PFSK-1 (cell line): ENCODE measurements at regions not wholly inside any gene's neighbourhood (a gene's known extent, or its start where the extent isn't known, plus 50 kb on each side); places are given as distances from the start of the nearest gene placed in this dataset.

Experiments used
- FOXP2 ChIP-seq: optimal IDR thresholded peaks from 2 replicates; pipeline ENCODE3; 2011; ENCODE audit warnings: borderline replicate concordance, control low read depth, inconsistent platforms; ENCODE audit not compliant: insufficient read depth; ENCODE audit errors: extremely low read length, extremely low read depth
- POLR2AphosphoS5 ChIP-seq: IDR thresholded peaks from 2 replicates; pipeline ENCODE4 v1.6.1; 2012; ENCODE audit warnings: low read depth, mild to moderate bottlenecking, control low read depth, low read length, moderate library complexity
- REST ChIP-seq, 2 experiments: IDR thresholded peaks; 2 replicates each; pipeline versions ENCODE4 v1.6.1 to v1.8.0; 2011 to 2012; ENCODE audit warnings: low read depth in 2 of 2, low read length in 2 of 2, control low read depth in 1 of 2, inconsistent platforms in 1 of 2, mild to moderate bottlenecking in 1 of 2, moderate library complexity in 1 of 2; ENCODE audit not compliant: insufficient read depth in 1 of 2
- SIN3A ChIP-seq: IDR thresholded peaks from 2 replicates; pipeline ENCODE4 v1.6.1; 2012; ENCODE audit warnings: mild to moderate bottlenecking, low read length, moderate library complexity, borderline replicate concordance; ENCODE audit not compliant: insufficient read depth
- TAF1 ChIP-seq: IDR thresholded peaks from 2 replicates; pipeline ENCODE4 v1.6.1; 2012; ENCODE audit warnings: low read length, control low read depth, borderline replicate concordance; ENCODE audit not compliant: insufficient read depth

GRCh38 chr2:58686776-58687175 is 445.7 kb upstream of the FANCL start:
- TF ChIP-seq POLR2AphosphoS5 = no peak
- TF ChIP-seq SIN3A = no peak
- no peak for TF ChIP-seq TAF1
- no peak for TF ChIP-seq FOXP2
- TF ChIP-seq REST (IDR thresholded peaks at IDR 0.05; ENCODE audit: insufficient read depth in 1 of 2, low read depth in 2 of 2, low read length in 2 of 2) = no peak
